Putamen (tissue), 1 donor: ENCODE measurements at regions not wholly inside any gene's neighbourhood (a gene's known extent, or its start where the extent isn't known, plus 50 kb on each side); places are given as distances from the start of the nearest gene placed in this dataset.

Source experiments
- DNase-seq: peaks from one replicate; pipeline ENCODE4 v3.0.0-alpha.2; 2016; ENCODE audit warnings: low spot score

DNA sequence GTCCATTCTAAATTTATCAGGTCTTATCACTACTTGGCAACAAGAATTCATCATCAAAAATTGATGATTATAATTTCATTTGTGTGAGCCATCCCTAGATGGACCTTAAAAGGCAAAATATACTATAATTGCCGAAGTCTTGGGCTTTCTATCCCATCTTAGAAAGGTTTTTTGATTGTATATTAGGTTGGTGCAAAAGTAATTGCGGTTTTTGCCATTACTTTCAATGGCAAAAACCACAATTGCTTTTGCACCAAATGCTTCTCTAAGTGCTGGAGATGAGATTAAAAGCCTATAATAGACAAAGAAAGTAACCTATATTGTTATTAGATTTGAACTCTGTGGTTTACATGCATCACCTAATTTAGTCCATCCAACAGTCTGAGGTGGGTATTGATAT is 612.9 kb downstream of the ZNF385D start:
- no peak for DNase-seq

DNA sequence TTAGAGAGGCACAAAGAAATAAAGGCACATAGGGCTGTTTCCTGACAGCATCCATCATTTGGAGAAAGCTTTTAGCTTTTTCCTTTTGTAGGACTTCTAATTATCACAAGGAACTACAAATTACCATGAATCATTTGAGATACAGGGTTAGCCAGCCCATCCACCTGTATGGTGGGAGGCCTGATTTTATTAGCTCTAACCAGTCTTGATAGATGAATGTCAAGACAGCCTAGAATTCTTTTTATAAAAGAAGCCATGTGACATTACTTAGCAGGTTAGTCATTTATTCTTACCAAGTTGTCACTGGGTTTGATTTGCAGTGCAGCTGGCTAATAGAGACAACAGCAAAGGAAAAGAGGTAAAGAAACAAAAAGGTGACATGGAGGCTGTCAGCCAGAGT is 618.1 kb downstream of the ZNF385D start:
- no peak for DNase-seq

DNA sequence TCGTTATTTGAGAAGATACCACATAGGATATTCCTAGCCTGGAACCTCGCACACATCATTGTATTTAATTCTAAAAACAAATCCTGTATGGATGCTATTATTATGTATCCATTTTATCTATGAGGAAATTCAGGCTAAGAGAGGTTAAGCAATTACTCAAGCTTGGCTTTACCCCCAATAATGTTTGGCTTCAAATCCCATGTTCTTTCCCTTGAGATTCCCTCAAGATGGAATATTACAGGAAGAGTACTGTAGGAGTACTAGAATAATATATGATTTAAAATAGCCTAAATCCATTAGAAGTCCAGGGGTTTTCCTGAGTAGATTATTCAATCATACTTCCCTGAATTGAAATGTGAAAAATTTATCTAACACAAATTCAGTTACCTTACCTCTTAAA is 630.2 kb downstream of the ZNF385D start:
- no peak for DNase-seq

DNA sequence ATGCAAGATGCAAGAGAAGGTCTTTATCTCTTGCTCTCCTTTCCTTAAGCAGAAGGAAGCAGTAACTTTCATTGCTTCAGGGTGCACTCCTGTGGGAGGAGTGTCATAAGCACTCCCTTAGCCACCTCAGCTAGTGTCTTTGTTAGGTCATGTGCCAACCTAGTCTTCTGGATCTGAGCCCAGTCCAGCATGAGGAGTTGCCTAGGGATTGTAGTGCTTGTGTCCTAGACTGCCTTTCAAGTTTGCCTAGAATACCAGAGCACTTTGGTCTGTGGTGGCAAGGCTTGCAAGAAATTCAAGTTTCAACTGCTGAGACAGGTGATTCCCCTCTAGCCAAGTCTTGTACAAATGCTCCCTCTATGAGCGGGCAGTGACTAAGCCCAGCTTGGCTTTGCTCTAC is 633.6 kb downstream of the ZNF385D start:
- DNase-seq: no peak

DNA sequence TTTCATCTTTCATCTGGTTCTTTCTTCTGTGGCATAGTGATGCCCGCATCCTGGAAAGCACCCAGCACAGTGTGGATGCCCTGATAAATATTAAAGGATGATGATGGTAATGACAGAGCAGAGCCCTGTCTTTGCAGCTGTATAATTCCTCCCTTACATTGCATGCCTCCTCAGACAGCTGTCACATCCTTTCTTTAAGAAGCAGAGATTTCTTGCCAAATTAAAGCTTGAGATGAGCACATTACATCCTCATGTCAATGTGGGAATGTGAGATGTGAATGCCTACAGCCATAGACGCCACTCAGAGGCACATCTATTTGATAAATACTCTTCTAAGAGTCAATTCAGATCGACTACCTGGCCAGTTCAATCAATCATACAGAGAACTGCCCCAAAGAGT is 642.0 kb downstream of the ZNF385D start:
- peak; percentile 9 for DNase-seq

DNA sequence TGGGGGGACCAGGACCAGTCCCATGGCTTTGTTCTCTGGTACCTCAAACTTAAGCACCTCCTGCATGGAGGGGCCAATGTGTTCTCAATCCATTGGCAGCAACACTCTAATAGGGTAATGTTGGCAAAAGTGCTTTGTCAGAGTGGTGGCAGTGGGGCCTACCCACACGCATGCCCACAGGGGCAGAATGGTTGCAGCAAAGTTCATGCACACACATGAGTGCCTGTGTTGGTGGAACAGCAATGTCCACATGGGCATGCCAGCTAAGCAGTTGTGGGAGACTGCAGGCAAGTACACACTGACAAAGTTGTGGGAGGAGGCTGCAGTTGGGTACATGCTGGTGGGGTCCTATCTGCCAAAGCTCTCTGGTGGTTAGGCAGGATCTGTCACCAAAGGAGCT is 645.2 kb downstream of the ZNF385D start:
- no peak for DNase-seq

DNA sequence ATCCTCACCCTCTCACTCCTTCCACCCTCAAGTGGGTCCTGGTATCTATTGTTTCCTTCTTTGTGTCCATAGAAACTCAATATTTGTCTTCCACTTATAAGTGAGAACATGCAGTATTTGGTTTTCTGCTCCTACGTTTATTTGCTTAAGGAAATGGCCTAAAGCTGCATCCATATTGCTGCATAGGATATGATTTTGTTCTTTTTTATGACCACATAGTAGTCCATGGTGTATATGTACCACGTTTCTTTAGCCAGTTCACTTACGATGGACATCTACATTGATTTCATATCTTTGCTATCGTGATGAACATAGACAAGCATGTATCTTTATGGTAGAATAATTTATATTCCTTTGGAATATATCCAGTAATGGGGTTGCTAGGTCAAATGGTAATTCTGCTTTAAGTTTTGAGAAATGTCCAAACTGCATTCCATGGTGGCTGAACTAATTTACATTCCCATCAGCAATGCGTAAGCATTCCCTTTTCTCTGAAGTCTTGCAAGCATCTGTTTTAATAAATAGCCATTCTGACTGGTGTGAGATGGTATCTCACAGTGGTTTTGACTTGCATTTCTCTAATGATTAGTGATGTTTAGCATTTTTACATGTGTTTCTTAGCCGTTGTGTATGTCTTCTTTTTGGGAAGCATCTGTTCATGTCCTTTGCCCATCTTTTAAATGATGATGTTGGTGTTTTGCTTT is 650.2 kb downstream of the ZNF385D start:
- DNase-seq: no peak

DNA sequence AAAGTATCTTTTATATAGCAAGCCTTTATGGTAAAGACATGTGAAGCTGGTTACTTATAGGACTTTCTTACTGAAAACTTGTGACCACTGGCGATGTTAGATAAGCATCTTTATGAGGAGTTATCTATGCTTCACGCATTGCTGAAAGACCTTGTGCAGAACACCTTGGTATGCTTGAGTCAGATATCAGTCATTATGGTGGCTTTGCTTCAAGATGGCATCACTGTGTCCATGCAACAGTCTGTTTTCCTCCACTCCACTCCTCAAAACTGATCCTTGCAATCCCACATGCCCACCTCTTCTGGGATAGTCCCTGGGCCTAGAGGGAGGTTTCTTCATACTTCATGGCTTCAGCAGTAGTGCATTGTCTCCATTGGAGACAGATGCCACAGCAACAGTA is 656.3 kb downstream of the ZNF385D start:
- no peak for DNase-seq

DNA sequence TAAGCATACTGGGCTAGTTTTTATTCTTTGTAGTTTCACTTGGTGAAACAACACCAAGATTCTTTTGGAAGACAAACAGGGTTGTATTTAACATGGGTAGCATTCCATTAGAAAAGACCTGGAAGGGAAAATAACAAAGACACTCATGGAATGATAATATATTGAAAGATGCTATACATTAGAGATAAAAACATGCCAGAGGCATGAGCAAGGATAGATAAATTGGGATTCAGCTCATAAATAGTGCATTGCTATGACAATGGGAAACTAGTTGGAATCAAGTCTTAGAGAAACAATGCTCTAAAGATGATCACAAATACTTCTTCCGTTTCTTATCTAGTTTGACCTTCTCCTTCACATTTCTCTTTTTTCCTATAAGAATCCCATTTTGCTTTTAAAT is 677.4 kb downstream of the ZNF385D start:
- DNase-seq: no peak

DNA sequence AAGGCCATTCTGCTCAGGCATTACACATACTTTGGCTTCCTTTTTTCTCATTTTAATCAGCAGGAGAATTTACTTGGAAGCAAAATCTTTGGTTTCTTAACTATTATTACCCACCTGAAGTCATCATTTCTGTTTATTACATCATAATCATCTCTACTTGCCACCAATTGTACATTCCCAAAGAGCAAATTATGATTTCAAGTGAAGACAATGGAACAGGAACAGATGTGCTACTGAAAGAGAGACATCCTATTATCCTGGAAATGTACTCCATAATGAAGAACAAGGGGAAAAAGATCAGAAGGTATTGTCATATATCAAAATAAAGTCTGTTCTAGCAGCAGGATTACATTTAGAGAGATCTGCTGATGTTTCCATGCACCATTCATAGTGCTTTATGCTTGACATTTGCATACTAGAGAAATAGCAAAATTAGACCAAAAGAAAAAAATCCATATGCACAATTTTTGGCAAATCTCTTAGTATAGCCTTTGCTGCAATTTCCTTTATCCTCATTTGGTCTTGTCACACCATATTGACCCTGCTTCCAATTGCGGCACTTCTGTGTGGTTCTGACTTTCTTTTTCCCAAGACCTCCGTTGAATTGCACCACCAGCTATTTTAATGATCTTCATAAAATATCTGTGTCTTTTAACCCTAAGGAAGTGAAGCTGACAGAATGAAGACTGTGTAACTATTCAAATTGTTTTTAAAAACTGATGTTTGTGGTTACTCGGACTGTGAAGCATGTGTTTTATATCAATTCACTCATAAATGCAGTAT is 683.8 kb downstream of the ZNF385D start:
- DNase-seq: no peak

DNA sequence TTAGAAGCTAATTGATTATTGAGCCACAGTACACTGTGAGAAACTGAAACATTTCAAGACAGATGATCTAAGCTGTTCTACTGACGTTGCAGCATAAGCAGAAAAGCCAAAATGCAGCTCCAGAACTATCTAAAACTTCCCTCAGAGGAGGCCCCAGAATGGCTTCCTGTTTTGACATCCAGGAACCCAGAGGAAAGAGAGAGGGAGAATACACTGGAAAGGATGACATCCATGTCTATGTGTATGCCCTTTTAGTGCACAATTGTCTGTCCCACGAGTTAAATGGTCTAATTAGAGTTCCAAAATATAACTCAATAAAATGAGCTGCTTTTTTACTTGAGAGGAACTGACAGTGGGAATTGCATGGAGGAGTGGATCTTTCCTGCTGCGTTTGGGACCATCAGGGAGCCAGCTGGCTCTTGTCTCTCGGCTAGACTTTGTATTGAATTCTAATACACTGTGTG is 688.1 kb downstream of the ZNF385D start:
- DNase-seq: no peak

DNA sequence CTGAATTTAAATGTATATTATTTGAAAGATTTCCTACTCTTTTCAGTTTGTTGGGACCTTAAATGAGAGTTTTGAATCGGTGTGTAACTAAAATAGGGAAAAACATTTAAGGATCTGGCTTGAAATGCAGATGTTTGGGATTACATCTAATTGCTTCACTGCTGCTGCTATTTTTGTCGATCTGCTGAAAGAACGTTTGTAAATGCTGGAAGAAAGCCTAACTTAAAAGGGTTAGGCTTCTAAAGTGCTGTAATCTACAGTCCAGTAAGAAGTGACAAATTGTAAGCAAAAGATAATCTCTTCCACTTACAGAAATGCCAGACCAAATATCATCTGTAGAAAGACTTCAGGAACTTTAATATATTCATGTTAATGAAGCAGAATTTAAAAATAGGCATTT is 691.6 kb downstream of the ZNF385D start:
- DNase-seq: no peak

DNA sequence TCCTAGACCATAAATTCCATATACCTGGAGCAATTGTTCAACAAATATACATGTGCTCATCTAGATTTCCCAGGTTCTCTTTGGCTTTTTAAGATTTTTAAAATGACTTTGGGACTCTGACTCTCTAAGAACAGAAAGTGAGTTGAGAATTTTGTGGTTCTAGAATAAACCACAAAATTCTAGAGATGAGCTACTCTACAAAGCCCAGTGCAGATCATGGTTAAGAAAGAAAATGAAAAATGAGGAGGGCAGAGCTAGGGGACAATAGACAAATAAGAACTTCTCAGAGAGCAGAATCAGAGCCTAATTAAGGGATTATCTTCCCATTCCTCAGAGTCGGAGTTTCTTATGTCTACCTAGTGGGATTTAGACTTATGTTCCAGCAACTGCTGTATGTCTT is 694.7 kb downstream of the ZNF385D start:
- DNase-seq: no peak

DNA sequence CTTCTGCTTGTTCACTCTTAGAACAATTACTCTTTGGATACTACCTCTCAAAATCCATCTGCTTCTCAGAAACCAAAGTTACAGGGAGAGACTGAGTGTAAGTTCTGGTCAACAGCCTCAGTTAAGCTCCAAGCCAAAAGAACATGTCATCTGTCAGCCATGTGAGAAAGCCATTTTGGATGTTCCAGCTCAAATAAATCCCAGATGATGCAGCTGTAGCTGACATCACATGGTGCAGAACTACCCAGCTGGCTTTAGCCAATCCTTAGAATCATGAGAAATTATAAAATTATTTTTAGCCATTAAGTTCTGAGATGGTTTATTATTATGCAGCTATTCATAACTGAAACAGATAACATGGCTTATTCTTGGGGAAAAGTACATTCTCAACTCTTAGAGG is 696.0 kb downstream of the ZNF385D start:
- DNase-seq: no peak

DNA sequence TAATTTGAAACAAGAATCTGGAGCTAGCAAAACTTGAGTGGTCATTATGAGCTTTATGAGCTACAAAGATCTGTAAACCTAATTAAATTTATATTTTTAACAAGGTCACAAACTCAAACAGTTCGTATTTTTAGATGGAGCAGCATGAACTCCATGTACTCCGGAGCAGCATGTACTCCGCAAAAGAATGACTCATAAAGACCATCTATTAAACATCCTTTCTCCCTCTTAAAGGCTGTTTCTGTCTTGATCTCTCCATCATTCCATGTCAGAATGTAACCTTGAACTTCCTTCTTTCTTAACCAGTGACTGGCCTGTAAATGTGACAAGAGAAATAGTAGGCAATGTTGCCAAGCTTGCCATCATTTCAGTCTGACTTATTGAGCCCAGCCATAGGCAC is 696.9 kb downstream of the ZNF385D start:
- no peak for DNase-seq

DNA sequence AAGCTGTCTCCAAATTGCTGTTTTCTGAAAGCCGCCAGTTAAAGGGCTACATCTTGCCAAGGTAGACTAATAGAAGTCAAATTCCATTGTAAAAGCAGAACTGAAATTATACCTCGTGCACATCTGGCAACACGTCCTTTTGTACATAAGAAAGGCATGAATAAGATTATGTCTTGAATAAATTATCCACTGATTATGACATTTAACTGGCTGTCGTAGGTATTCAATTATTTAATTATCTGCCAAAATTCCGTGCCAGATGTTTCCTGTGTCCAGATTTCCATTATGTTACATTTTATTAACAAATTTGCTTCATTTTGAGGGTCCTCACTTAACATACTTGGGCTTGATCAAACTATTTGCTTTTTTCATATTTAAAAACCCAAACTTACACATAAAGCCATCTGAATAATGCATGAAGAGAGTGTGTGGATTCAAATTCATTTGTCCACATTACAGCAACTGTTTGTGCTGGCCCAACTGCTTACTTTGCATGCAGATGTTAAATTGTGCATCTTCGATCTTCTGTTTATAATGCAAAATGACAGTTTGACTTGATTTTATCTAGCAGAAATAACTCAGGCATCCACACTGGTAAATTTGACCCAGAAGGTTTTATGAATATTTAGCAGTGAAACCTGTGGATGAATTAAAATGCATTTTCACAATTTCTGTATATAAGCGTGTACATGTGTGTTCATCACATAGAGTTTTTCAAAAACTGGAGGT is 701.5 kb downstream of the ZNF385D start:
- no peak for DNase-seq

DNA sequence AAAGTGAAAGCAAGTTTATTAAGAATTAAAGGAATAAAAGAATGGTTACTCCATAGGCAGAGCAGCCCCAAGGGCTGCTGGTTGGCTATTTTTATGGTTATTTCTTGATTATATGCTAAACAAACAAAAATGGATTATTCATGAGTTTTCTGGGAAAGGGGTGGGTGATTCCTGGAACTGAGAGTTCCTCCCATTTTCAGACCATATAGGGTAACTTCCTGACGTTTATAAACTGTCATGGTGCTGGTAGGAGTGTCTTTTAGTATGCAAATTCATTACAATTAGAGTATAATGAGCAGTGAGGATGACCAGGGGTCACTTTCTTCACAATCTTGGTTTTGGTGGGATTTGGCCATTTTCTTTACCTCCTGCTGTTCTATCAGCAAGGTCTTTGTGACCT is 707.9 kb downstream of the ZNF385D start:
- DNase-seq: no peak

DNA sequence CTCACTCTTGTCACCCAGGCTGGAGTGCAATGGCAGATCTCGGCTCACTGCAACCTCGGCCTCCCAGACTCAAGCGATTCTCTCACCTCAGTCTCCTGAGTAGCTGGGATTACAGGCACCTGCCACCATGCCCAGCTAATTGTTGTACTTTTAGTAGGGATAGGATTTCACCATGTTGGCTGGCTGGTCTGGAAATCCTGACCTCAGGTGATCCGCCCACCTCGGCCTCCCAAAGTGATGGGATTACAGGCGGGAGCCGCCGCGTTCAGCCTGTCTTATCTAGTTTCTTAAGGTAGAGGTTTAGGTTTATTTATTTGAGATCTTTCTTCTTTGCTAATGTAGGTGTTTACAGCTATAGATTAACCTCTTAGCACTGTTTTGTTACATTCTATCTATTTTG is 708.8 kb downstream of the ZNF385D start:
- DNase-seq: no peak

DNA sequence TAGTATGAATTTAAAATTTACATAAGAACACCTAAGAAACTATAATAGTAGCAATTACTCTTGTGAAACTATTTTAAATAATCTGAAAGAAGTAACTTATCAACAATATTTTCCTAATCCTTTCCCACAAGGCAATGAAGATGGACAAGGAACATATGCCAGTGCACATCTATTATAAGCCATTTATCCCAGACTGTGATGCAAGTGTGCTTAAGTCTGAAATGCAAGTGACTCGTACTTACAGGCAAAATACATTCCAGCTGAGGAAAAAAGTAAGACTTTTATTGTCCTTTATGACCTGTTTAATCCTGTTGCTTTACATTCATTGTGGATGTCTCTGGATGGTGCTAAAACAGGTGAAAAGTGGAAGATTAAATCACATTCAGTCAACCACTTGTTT is 709.4 kb downstream of the ZNF385D start:
- DNase-seq: no peak

DNA sequence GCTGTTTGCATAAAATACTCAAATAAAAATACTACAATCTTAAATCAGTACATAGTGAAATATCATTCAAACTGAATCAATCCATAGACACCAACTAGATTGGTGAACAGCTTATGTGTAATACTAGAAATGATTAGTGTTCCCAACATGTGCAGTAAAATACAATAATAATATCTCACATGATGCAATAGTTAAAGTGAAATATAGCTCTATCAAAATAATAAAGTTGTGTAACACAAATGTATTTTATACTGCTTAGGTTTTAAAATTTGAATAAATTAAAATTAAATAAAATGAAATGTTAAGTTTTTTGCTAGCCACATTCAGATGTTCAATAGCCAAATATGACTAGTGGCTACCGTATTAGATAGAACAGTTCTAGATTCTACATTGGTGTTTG is 714.1 kb downstream of the ZNF385D start:
- no peak for DNase-seq

DNA sequence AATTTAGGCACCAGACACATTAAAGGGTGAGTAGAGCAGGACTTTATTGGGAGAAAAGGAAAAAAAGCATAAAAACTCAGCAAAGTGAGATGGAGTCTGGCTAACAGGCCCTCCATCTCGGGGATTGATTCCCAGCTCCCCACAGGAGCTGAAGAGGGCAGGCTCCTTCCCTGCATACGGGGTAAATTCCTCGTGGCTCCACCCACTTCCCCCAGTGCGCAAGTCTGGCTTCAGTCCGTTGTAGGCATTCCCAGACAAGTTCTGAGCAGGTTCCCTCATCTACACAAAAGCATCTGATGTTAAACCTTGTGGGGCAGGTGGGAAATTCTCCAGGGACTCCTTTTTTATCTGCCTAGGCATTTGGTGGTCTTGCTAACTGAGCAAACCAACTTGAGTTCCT is 722.6 kb downstream of the ZNF385D start:
- no peak for DNase-seq

DNA sequence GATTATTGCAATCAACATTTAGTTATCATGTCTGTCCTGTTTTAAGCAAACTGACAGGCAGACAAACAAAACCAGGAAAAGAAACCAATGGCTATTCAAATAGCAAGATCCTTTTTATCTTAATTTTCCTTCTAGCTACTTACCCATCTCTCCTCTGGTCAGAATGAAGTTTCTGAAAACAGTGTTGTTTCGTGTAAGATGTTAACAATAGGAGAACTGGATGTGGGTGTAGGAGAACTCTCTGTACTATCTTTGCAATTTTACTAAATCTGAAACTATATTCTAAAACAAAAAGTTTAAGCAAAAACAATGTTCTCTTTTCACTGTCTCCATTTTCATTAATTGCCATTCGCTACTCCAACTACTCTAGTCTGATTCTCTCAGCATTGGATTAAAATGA is 726.4 kb downstream of the ZNF385D start:
- no peak for DNase-seq

DNA sequence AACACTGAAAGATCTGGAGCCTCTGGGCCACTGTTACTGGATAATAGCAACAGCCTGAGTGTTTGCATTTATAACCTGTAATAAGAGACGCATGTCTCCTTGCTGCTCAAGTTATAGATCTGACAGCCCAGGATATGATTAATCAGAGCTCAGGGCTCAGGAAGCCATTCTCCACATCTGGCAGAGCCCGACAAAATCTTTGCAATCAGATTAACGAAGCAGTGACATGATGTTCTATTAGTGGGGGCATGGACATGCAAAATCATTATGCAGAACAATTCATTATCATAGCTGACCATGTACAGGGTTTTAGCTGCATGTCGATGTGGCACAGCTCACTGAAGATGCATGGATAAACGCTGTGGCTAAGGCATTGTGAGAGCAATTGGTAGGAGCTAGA is 730.3 kb downstream of the ZNF385D start:
- DNase-seq: no peak
